ENCODE measurements at regions not wholly inside any gene's neighbourhood (a gene's known extent, or its start where the extent isn't known, plus 50 kb on each side); places are given as distances from the start of the nearest gene placed in this dataset.

GRCh38 chr18:61664419-61665084 lies 228.3 kb downstream of the RNF152 start:
- no peak overlapping the region for H3K4me3 ChIP-seq (ENCODE audit: low read length)
- no peak for DNase-seq (ENCODE audit: low read depth)
- TF ChIP-seq CTCF (IDR thresholded peaks at IDR 0.05; ENCODE audit: insufficient read depth, low read depth, low read length, missing control alignments): no peak

- no peak overlapping the region for H3K4me3 ChIP-seq (ENCODE audit: low read length)
- DNase-seq (ENCODE audit: low read depth): no peak
- TF ChIP-seq CTCF (IDR thresholded peaks at IDR 0.05; ENCODE audit: insufficient read depth, low read depth, low read length, missing control alignments): no peak
These were observed 230.1 kb downstream of the RNF152 start for GRCh38 chr18:61662726-61663125.

- DNase-seq (ENCODE audit: low read depth): no peak
- no peak for TF ChIP-seq CTCF (IDR thresholded peaks at IDR 0.05; ENCODE audit: insufficient read depth, low read depth, low read length, missing control alignments)
- no peak overlapping the region for H3K4me3 ChIP-seq (ENCODE audit: low read length)
These were observed 234.4 kb downstream of the RNF152 start for GRCh38 chr18:61658431-61658830.

- H3K4me3 ChIP-seq (ENCODE audit: low read length): no peak overlapping the region
- no peak for DNase-seq (ENCODE audit: low read depth)
- no peak for TF ChIP-seq CTCF (IDR thresholded peaks at IDR 0.05; ENCODE audit: insufficient read depth, low read depth, low read length, missing control alignments)
These were observed 235.6 kb downstream of the RNF152 start for GRCh38 chr18:61657066-61657732.

- H3K4me3 ChIP-seq (ENCODE audit: low read length): no peak overlapping the region
- no peak for TF ChIP-seq CTCF (IDR thresholded peaks at IDR 0.05; ENCODE audit: insufficient read depth, low read depth, low read length, missing control alignments)
- DNase-seq (ENCODE audit: low read depth): no peak
These were observed 237.2 kb downstream of the RNF152 start for GRCh38 chr18:61655630-61656029.

- no peak for DNase-seq (ENCODE audit: low read depth)
- TF ChIP-seq CTCF (IDR thresholded peaks at IDR 0.05; ENCODE audit: insufficient read depth, low read depth, low read length, missing control alignments): no peak
- H3K4me3 ChIP-seq (ENCODE audit: low read length): no peak overlapping the region
These were observed 238.8 kb downstream of the RNF152 start for GRCh38 chr18:61653823-61654551.

Measured in epithelial cell of esophagus (primary cell).